ENCODE measurements at regions not wholly inside any gene's neighbourhood (a gene's known extent, or its start where the extent isn't known, plus 50 kb on each side); places are given as distances from the start of the nearest gene placed in this dataset. TPM values are rescaled to one million over a fixed set of nuclear protein-coding genes. Genes with fewer than 3 reads are reported as not detected.

DNA sequence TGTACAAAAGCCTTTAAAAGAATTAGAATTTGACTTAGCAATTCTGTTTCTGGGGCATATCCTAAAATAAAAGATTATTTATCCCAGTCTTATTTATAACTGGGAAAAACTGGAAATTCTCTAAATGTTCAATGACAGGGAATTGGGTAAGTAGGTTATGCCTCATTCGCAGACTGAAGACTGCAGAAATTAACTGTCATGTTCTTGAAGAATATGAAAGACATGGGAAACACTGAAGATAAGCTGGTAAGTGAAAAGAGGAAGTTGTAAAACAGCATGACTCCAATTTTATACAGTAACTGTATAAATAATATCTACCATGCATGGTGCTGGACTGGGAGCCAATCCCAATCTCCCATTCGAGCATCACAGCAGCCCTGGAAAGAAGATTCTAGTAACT is 50.6 kb upstream of the SLC2A1 start:
- H3K4me1 ChIP-seq: peaks cover 15% of the 10 kb centered on the region
- H3K4me3 ChIP-seq: no peak overlapping the region
- intact Hi-C loops (cut with DNase I): no loop called here
- H3K36me3 ChIP-seq: no peaks in the 10 kb centered on the region
- no peak overlapping the region for H3K27ac ChIP-seq
- H3K27me3 ChIP-seq: no peaks in the 10 kb centered on the region
- TF ChIP-seq POLR2AphosphoS5 (IDR thresholded peaks at IDR 0.05; ENCODE audit: insufficient read depth in 1 of 2, low read depth in 1 of 2): no peak
- no peak for TF ChIP-seq CTCF (IDR thresholded peaks at IDR 0.05)
- no peak for TF ChIP-seq POLR2A (IDR thresholded peaks at IDR 0.05)
- no peaks in the 10 kb centered on the region for H3K9me3 ChIP-seq
- no peak for DNase-seq (ENCODE audit: extremely low spot score in 2 of 2)

GRCh38 chr1:43008115-43009060 is 49.7 kb upstream of the SLC2A1 start:
- Histone ChIP-seq H3K27me3 (no peaks in the 10 kb centered on the region), H3K9me3 (no peaks in the 10 kb centered on the region), H3K4me3 (no peak overlapping the region), H3K27ac (peak overlapping the region; percentile 74), H3K4me1 (peaks cover 15% of the 10 kb centered on the region), H3K36me3 (no peaks in the 10 kb centered on the region)
- no peak for DNase-seq (ENCODE audit: extremely low spot score in 2 of 2)
- intact Hi-C loops (cut with DNase I): no loop called here
- TF ChIP-seq POLR2A (IDR thresholded peaks at IDR 0.05): no peak

Small RNA genes in the stretch of these regions (small RNA-seq; reads per million reads assigned to genes)
- not detected for gene RF00026

Measured in vagina (tissue), 2 donors.